ENCODE measurements at regions not wholly inside any gene's neighbourhood (a gene's known extent, or its start where the extent isn't known, plus 50 kb on each side); places are given as distances from the start of the nearest gene placed in this dataset. TPM values are rescaled to one million over a fixed set of nuclear protein-coding genes. Genes with fewer than 3 reads are reported as not detected.

Small RNA genes lying in the stretch of these regions (small RNA-seq; reads per million reads assigned to genes)
- 0.91 reads per million, percentile 25 among the genes with 10 or more reads in this experiment for gene RNA5SP353
- not detected for gene RNU6-590P
